AG09309 (cell line): ENCODE measurements at regions not wholly inside any gene's neighbourhood (a gene's known extent, or its start where the extent isn't known, plus 50 kb on each side); places are given as distances from the start of the nearest gene placed in this dataset.

Experiments used
- DNase-seq: peaks from one replicate; pipeline ENCODE4 v3.0.0-alpha.2; 2010; ENCODE audit warnings: low read depth
- H3K4me3 ChIP-seq: 2 replicates; pipeline ENCODE4 v1.5.1; 2011; ENCODE audit warnings: mild to moderate bottlenecking, low read depth, low read length, moderate library complexity; ENCODE audit not compliant: control insufficient read depth
- CTCF ChIP-seq: IDR thresholded peaks from 2 replicates; pipeline ENCODE4 v1.5.1; 2011; ENCODE audit warnings: mild to moderate bottlenecking, low read depth, low read length, inconsistent platforms; ENCODE audit not compliant: insufficient read depth, control insufficient read depth; ENCODE audit errors: missing control alignments

GRCh38 chr20:57759724-57760123, 49.9 kb upstream of the PMEPA1 start:
- DNase-seq = no peak
- no peak for TF ChIP-seq CTCF
- no peak overlapping the region for H3K4me3 ChIP-seq
